HS-5 (cell line): ENCODE measurements at regions not wholly inside any gene's neighbourhood (a gene's known extent, or its start where the extent isn't known, plus 50 kb on each side); places are given as distances from the start of the nearest gene placed in this dataset.

Experiments
- DNase-seq: peaks from one replicate; pipeline ENCODE4 v3.0.0-alpha.2; 2012; ENCODE audit warnings: low read depth

DNA sequence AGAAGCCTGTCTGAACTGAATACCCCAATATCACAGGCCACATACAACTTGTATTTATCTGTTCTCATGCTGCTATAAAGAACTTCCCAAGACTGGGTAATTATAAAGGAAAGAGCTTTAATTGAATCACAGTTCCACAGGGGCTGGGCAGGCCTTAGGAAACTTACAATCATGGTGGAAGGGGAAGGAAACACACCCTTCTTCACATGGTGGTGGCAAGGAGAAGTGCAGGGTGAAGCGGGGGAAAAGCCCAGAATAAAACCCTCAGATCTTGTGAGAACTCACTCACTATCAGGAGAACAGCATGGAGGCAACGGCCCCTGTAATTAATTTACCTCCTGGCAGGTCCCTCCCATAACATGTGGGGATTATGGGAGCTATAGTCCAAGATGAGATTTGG, 50.3 kb upstream of the FNDC1 start:
- DNase-seq, result no peak

DNA sequence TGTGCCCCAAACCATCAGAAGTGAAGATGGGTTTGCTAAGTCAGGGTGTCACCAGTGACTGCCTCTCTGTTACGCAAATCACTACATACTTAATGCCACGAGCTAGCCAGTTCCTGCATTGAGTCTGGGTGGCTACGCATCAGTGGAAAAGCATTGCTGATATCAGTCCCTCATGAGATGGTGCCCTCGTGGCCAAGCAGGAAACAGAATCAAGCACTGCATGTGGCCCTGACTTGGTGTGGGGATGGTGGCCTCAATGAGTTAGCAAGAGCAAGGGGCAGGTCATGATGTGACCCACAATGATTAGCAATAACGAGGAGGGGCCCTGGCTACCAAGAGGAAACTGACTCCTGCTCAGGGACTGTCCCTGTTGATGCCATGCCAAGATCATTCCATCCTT, 51.6 kb upstream of the FNDC1 start:
- DNase-seq, result no peak

DNA sequence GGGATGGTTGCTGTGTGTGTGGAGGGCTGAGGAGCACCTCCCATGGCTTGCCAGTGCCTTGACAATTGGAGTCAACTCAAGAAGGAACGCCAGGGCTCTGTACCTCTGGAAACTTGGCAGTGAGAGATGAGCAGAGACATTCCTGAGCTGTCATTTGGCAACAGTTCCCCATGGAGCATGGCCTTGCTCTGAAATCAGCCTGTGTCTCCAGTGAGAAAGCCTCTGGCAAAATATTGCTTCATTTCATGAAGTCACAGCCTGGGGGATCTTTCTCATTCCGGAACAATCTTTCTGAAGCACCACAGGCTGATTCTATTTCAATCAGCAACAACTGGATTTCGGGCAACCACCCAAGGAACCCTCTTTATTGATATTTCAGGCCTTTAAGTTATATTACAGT, 52.2 kb upstream of the FNDC1 start:
- DNase-seq, result no peak

DNA sequence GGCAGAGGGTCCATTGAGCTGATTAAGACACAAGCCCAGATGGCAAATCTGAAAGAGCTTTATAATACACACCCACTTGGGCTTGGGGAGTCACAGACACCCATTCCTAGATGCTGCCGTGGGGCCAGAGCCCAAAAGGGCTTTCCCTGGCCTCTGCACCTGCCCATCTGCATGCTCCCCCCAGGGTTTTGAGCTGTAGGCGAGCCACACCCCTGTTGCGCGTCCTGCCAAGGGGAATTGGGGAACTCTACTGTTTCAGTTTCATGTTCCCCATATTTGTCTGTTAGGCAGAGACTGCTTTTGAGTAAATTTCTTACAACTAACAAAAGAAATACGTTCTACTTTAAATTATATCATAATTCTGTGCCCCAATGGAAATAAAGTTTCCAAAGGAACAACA, 52.9 kb upstream of the FNDC1 start:
- DNase-seq, result no peak

DNA sequence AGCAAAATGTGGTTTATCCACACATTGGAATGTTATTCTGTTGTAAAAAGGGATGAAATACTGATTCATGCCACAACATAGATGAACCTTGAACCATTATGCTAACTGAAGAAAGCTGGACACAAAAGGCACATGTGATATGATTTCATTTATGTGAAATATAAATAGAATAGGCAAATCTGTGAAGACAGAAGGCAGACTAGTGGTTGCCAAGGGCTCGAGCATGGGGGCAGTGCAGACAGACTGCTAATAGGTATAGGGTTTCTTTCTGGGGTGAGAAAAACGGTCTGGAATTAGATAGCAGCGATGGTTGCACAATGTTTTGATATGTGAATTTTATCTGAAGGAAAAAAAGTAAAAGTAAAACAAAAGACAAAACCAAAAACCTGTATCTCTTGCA, 54.6 kb upstream of the FNDC1 start:
- DNase-seq, result no peak

DNA sequence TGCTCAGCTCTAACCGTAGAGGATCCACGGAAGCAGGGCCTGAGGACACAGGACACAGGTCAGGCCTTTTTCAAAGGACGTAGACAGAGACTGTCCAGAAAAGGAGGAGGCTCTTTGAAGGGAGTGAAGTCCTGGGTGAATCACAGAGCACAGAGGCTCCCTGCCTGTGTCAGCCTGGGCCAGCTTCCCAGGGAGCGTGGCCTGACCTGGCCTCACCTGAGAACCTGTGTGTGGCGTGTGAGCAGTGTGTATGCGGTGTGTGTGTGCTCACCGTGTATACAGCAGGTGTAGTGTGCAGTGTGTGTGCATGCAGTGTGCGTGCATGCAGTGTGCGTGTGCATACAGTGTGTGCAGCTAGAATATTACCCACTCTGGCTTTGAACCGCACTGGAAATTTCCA, 56.0 kb upstream of the FNDC1 start:
- no peak for DNase-seq

DNA sequence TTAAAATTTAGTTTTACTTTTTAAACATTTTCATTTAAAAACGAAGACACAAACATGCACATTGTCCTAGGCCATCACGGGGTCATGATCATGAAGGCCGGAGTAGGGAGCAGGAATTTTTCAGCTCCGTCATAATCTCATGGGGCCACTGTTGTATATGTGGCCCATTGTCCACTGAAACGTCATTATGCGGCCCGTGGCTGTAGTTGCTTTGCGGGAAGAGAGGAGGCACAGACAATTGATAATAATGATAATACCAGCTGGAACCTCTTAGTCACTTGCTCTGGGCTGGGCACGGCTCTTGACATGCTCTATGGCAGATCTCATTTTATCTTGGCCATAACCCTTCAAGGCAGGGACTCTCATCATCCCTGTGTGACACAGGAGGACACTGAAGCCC, 56.5 kb upstream of the FNDC1 start:
- no peak for DNase-seq

DNA sequence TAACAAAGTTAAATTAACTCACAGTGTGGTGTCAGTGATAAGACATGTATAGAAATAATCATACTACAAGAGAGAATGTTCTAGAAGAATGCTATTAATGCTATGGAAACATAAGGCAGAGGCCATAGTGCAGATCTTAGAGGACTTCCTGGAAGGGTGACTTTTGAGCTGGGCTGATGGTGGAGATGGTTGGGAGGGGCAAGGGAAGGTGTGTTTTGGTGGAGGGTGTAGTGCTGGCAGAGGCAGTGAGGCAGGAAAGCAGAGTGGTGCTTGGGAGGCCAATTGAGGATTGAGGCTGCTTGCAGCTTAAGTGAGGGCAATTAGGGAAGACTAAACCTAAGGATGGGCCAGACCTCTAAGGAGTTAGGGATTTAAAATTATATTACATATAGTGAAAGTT, 58.5 kb upstream of the FNDC1 start:
- no peak for DNase-seq

DNA sequence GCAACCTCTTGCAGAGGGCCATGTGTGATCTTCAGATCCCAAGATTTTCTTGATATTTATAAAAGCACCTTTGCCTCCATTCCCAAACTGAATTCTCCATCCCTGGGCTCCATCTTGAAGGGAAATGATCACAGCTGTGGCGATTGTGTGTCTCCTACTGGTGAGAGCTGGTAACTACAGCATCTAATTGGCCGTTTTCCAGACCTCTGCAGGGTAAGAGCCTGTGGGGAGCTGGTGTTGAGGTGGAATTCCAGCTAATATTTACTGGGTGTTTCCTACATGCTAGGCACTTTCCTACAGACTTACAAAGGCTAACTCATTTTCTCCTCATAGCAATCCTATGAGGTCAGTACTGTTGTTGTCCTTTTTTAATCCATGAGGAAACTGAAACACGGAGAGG, 59.2 kb upstream of the FNDC1 start:
- DNase-seq, result peak; percentile 20

DNA sequence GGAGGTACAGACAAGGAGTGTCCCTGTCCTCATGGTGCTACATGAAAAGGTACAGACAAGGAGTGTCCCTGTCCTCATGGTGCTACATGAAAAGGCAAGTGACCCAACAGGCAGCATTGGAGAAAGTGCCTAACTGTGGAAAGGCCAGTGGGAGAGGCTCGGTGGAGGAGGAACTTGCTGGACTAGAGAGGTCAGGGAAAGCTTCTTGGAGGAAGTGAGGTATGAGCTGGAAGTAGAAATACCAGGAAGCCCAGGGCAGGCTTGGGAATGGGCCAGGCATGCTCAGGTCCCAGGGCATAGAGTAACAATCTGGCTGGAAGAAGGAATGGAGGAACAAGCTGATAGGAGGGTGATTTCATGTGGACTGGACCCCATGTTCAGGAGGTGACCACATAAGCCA, 59.8 kb upstream of the FNDC1 start:
- no peak for DNase-seq

DNA sequence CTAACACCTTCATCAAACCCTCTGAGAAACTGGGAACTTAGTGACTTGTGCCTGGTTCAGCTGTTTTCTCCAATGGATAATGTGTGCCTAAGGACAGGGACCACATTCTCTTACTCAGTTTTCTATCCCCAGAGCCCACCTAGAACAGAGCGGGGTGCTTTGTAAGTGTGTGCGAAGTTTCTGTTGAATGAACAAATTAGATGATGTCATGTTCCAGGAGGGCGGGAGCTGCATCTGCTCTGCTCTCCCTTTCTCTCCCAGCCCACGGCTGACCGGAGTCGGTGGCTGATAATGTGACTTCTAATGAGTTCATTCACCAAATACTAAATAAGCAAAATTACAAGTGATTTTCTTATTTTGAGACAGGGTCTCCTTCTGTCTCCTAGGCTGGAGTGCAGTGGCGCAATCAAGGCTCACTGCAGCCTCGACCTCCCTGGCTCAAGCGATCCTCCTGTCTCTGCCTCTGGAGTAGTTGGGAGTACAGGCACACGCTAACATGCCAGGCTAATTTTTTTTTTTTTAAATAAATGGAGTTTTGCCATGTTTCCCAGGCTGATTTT, 60.7 kb upstream of the FNDC1 start:
- DNase-seq, result no peak

DNA sequence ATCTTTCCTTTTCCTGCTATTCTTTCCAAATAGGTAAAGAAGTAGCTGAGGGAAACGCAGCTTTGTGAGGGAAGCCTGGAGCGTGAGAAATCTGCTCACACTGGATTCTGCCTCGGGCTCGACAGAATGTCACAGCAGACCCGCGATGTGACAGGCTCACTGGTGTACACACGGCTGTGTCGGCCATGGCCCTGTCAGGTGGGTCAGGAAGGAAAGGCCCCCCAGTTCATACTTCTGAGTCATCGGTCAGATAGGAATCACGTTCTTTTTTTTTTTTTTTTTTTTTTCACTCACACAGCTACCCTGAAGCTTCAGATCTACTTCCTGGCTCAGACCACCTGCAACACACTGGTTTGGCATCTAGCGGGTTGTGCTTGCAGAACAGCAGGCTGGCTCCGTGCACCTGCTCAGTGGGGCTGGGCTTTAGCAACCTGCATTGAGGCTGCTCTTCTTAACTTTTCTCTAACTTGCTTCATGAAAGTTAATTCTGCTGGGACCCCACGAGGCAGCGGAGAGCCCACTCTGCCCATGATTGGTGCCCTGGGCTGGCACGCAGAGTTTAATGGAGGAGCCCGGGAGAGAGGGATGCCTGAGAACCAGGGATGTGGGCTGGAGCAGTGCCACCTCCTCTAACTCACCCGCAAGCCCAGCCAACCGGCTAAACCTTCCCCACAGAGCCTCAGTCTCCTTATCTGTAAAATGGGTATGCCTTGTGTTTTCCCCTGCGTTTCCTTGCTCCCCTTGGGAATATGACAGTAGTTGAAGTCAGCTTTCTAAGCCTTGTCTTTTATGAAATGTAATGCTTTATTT, 61.5 kb upstream of the FNDC1 start:
- DNase-seq, result no peak

DNA sequence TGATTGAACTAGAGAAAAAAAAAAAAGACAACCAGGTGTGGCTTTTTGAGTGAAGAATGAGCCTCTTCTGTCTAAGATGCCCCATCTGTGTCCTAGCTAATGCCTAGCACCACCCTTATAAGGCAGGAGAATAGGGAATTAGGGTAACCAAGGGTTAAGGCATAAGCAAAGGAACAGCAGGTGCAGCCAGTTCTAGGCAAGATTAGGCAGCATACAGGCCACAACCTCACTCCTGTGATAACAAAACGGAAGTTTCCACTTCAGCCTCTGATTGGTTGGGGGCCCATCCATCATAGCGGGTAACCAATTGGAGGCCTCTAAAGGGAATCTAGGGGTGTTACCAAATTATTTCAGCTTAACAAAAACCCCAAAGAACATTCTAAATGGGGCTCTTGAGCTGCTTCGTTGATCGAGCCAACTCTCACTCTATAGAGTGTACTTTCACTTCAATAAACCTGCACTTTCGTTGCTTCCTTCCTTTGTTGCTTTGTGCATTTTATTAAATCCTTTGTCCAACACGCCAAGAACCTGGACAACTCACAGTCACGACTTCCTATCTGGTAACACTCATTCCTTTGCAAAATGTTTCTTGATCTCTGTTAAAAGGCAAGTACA, 61.9 kb upstream of the TAGAP start:
- peak; percentile 10 for DNase-seq

DNA sequence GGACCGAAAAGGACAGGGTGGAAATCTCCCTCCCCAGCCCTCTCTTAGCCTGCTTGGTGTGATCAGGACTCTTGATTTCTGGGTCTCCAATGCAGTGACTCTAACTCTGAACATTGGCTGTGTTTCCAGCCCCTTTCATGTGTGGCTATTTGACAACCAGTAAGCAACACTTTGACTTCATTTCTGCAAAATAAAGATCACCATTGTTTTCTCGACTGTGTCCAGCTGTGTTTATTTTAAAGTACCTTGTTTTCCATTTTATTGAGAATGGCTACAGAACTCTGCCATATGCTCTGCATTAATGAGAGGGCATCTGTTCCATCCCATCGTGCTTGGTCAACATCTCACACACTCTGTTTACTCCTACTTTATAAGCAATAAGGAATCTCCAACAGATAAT, 60.9 kb upstream of the TAGAP start:
- DNase-seq, result no peak

DNA sequence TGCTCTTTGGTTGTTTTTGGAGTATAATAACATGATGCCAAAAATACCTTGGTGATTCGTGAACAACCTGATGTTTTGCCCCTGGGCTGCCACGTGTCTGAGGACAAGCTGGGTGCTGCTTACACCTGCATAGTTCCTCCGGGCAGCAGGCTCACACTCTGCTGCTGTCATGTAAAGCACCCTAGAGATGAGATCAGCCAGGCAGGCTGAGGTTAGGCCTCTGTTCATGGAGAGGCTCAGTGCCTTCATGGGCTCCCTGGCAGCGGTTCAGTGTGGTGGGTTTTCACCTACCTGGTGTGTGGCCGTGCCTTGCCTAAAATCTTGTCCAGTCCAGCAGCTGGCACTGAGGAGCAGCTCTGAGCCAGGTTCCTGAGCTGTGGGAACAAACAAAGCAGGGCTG, 60.1 kb upstream of the TAGAP start:
- no peak for DNase-seq

DNA sequence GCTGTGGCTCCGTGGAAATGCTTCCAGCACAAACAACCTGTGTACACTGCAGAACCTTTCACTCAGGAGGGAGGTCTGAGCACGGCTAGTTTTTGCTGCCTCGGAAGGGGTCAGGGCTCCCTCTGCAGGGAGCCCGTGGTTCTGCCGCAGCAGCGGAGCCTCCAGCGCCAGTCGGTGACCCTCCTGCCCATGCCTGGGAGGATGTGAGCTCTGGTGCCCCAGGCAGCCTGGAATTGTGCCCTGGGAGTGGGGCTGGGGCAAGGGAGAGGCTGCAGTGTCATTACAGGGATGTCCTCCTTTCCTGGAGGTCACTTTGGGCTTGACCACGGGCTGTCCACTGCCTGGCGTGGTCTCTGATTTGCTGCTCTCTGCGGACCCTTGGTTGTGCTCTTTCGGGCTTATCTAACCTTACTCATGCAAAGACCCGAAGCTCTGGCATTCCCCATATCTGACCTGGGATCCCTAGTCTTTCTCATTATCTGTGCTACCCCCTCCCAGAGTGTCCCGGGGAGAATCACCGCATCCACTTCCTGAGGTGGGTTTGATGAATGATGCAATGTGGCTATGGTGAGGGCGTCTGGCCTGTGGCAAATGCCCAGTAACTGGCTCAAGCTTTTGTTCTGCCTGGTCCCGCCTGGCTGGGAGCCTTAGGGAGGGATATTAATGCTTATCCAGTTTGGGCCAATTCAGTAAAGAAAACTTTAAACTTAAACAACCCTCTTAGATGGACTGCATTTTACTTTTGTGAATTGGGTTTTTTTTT, 59.6 kb upstream of the TAGAP start:
- no peak for DNase-seq

DNA sequence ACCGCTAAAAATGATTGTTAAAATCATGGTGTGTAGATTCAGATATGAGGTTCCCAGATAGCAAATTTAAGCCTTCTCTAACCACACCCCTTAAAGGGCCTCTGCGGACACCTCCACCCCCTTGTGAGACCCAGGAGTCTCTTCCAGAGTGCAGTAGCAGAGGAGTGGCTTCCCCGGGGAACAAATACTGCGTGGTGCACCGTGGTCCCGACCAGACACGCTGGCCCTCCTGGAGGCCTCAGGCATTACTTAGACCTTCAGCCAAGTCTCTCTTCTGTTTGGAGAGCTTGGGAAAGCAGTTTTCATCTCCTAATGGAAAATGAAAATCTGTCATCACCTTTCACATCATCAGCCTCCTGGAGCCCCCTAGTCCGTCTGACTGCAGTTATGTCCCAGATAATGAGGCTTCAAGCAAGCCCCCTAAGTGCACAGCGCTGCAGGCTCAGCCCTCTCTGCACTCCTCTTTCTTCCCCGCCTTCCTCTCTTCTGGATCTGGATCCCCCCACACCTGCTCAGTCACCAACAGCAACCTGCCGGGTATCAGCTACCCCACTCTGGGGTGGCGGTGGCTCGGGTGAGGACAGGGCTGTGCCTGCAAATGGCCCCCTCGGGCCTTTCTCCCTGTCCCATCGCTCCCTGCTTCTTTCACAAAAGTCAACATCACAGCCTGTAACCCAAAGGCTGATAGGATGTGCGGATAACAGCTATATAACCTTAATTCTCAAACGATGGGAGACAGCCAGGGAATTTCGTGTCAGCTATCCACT, 58.8 kb upstream of the TAGAP start:
- no peak for DNase-seq

DNA sequence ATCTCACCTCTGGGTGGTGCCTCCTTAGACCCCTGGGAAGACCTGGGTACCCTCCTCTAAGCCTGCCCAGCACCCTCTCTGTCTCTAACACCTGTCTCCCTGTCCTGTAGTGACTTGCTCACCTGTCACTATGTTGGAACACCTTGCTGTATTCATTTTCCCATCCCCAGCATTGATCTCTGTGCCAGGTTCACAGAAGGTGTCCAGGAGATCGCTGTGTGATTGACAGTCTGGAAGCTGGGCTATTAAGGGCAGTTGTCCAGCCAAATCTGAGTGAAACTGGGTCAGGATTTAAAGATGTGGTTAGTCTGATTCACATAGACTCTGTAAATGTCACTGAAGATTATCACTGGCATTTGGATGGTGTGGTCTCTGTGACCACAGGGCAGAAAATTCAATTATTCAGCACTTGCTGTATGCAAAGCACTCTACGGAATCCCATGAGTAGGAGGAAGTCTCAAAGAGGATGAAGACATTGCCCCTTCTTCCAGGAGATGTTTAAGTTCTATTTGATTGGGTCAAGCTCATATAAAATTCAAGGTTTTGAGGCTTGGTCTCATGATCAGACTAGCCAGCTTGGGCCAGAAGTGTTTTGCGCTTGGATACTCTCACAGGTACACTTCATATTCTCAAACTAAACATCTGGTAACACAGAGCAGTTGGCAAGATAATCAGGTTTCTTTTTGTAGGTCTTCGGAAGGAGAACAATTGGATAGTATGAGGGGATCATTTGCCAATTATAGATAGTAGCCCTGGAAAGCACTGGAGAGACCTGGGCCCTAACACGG, 57.8 kb upstream of the TAGAP start:
- no peak for DNase-seq

DNA sequence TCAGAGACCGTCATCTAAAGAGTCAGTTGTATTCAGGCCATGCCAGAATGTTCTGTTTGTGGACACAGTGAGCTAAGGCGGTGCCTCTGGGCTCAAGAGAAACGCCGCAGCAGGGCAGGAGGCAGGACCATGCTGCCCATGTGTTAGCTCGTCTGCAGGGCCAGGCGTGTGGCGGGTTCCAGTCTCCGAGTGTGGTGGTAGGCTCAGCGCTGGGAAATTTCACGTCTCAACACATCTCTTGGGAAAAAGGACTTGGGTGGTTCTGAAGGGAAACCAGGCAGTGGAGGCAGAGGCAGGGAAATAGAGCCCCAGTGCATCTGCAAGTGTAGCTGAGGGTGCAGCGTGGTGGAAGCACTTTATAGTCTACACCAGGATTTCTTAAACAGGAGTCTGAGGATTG, 56.9 kb upstream of the TAGAP start:
- DNase-seq, result no peak

DNA sequence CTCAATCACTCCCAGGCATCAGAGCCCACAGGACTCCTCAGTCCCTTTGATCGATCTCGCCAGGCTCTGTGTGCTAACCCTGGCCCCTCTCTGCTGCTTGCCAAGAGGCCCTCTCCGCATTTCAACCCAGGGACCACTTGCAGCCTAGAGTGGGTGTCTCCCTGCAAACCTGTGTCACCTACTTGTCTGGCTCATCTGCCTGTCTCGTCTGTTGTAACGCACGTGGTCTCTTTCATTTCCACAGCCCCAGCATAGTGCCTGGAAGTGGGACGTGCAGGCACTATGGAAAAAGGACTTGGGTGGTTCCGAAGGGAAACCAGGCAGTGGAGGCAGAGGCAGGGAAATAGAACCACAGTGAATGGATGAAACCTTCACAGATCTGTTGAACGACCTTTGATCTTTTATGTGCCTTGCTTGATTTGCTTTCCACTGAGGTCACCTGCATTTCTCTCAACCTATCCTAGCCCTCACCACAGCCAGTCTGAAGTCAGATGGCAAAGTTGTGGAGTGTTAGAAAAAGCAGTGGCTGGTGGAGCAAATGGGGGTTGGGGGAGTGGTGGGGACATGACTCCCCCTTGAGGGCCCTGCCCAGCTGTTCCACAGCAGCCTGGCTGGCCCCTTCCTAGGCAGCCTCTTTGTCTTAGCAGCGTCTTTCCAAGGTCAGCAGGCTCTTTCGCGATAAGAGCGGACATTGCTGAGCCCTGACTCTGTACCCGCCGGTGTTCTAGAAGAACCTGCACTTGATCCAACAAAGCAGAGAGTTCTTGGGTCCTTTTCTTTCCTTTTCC, 55.8 kb upstream of the TAGAP start:
- no peak for DNase-seq

DNA sequence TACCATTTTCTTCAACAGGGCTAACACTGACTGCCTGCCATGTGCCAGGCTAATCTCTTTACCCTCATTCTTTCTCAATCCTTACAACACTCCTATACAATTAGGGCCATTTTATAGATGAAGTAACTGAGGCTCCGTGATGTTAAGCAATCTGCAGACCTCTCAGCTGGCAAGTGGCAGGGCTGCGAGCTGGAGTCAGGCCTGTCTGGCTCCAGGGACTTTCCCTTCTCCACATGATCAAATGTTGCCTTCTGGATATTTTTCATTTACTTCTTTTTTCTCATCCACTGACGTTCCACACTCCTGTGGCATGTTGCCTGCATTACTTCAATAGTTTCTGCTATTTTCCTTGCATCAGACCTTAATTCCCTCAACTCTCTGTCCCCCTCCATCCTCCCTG, 55.2 kb upstream of the TAGAP start:
- DNase-seq, result no peak
